ENCODE measurements at regions not wholly inside any gene's neighbourhood (a gene's known extent, or its start where the extent isn't known, plus 50 kb on each side); places are given as distances from the start of the nearest gene placed in this dataset.

- H3K27me3 ChIP-seq (ENCODE audit: control insufficient read depth in 2 of 2, insufficient read depth in 2 of 2, low read length in 2 of 2), result peaks cover 14 to 44% of the 10 kb centered on the region in 2 experiments; a peak in 4 of 5 replicates
- FAIRE-seq (no peak), DNase-seq (ENCODE audit: extremely low read depth in 1 of 4, low spot score in 3 of 4) (no peak), ATAC-seq (no peak)
- H3K4me3 ChIP-seq, result no peak overlapping the region
- ChIA-PET POLR2A (interaction anchor here (0.7 kb wide), 1 partner anchor 153 kb away, joined by 3 read pairs; no protein-coding TSS in a partner anchor), CTCF (ENCODE audit: low intra/inter-chr PET ratio) (no interaction called here)
- 0 out of 2 replicates have a peak, but pooled peaks cover 5% of the 10 kb centered on the region for H4K20me1 ChIP-seq (replicated peaks; ENCODE audit: control insufficient read depth, insufficient read depth, low read length)
- TF ChIP-seq E2F3 (CRISPR knock-in tag; IDR thresholded peaks at IDR 0.05) (no peak), EP300 (IDR thresholded peaks at IDR 0.05; ENCODE audit: low read length) (no peak)
- BruUV-seq (replicated peaks), result no TSS peak
- no peaks in the 10 kb centered on the region for H3K9me3 ChIP-seq (replicated peaks; ENCODE audit: control insufficient read depth, insufficient read depth, low read depth, low read length)
- H2AFZ ChIP-seq (ENCODE audit: low read depth, low read length), result no peak overlapping the region
- H3K4me1 ChIP-seq (replicated peaks in 1 of 2; ENCODE audit: control insufficient read depth in 2 of 2, insufficient read depth in 2 of 2, low read length in 2 of 2), result peaks cover 0 to 5% of the 10 kb centered on the region in 2 experiments; a peak in 1 of 5 replicates
- intact Hi-C loops (cut with micrococcal nuclease) (no loop called here), in situ Hi-C loops (cut with MboI) (no loop called here)
- H3K36me3 ChIP-seq (ENCODE audit: control insufficient read depth, insufficient read depth, low read length), result no peaks in the 10 kb centered on the region
- no peak overlapping the region for H3K27ac ChIP-seq (ENCODE audit: extremely low read depth, low read depth, low read length)
- H3K4me2 ChIP-seq (ENCODE audit: insufficient read depth, low read length), result no peak overlapping the region
- no peaks in the 10 kb centered on the region for H3K9me1 ChIP-seq (ENCODE audit: control insufficient read depth, insufficient read depth, low read length)
- no peak overlapping the region for H3K9ac ChIP-seq (ENCODE audit: insufficient read depth in 1 of 2, low read depth in 2 of 2, low read length in 2 of 2)
- 2% methylated on average over 8 of the region's 8 CpGs for WGBS (ENCODE audit: insufficient coverage, low coverage, missing lambda C conversion rate)
- H3K79me2 ChIP-seq (ENCODE audit: control insufficient read depth, insufficient read depth, low read length), result no peaks in the 10 kb centered on the region
These were observed 297.3 kb downstream of the CYP26B1 start for GRCh38 chr2:71850306-71850801.

GRCh38 chr2:71849607-71850305, 297.9 kb downstream of the CYP26B1 start:
- ATAC-seq, result no peak; the same call in 2 of the 3 replicates
- Histone ChIP-seq H3K4me2 (ENCODE audit: insufficient read depth, low read length) (no peak overlapping the region), H3K4me3 (no peak overlapping the region), H3K27me3 (ENCODE audit: control insufficient read depth in 2 of 2, insufficient read depth in 2 of 2, low read length in 2 of 2) (peaks cover 14 to 44% of the 10 kb centered on the region in 2 experiments; a peak in 4 of 5 replicates), H3K27ac (ENCODE audit: extremely low read depth, low read depth, low read length) (no peak overlapping the region), H3K36me3 (ENCODE audit: control insufficient read depth, insufficient read depth, low read length) (no peaks in the 10 kb centered on the region), H3K79me2 (ENCODE audit: control insufficient read depth, insufficient read depth, low read length) (no peaks in the 10 kb centered on the region), H3K9ac (ENCODE audit: insufficient read depth in 1 of 2, low read depth in 2 of 2, low read length in 2 of 2) (no peak overlapping the region), H3K9me1 (ENCODE audit: control insufficient read depth, insufficient read depth, low read length) (no peaks in the 10 kb centered on the region), H3K4me1 (replicated peaks in 1 of 2; ENCODE audit: control insufficient read depth in 2 of 2, insufficient read depth in 2 of 2, low read length in 2 of 2) (peaks cover 0 to 5% of the 10 kb centered on the region in 2 experiments; a peak in 1 of 5 replicates), H2AFZ (ENCODE audit: low read depth, low read length) (no peak overlapping the region), H3K9me3 (replicated peaks; ENCODE audit: control insufficient read depth, insufficient read depth, low read depth, low read length) (no peaks in the 10 kb centered on the region), H4K20me1 (replicated peaks; ENCODE audit: control insufficient read depth, insufficient read depth, low read length) (0 out of 2 replicates have a peak, but pooled peaks cover 5% of the 10 kb centered on the region)
- FAIRE-seq, result no peak
- no peak for DNase-seq (ENCODE audit: extremely low read depth in 1 of 4, low spot score in 3 of 4)
- intact Hi-C loops (cut with micrococcal nuclease), result no loop called here
- in situ Hi-C loops (cut with MboI), result no loop called here
- POLR2A ChIA-PET, result interaction anchor here (0.7 kb wide), 1 partner anchor 154 kb away, joined by 3 read pairs; no protein-coding TSS in a partner anchor
- CTCF ChIA-PET (ENCODE audit: low intra/inter-chr PET ratio), result no interaction called here
- BruUV-seq (replicated peaks), result no TSS peak
- 2% methylated on average over 10 of the region's 10 CpGs for WGBS (ENCODE audit: insufficient coverage, low coverage, missing lambda C conversion rate)
- TF ChIP-seq TAF1 (IDR thresholded peaks at IDR 0.05; ENCODE audit: control insufficient read depth, extremely low read depth, insufficient read depth, low read length, severe bottlenecking), result no peak
- no peak for TF ChIP-seq PHF21A (IDR thresholded peaks at IDR 0.05; ENCODE audit: borderline replicate concordance, low read depth)
- TF ChIP-seq ZKSCAN8 (CRISPR knock-in tag; IDR thresholded peaks at IDR 0.05), result no peak
- no peak for TF ChIP-seq ELF2 (CRISPR knock-in tag; IDR thresholded peaks at IDR 0.05)
- TF ChIP-seq FOXO4 (CRISPR knock-in tag; IDR thresholded peaks at IDR 0.05), result no peak
- TF ChIP-seq DNMT1 (IDR thresholded peaks at IDR 0.05), result no peak

Measured in K562 (cell line).